ENCODE measurements at regions not wholly inside any gene's neighbourhood (a gene's known extent, or its start where the extent isn't known, plus 50 kb on each side); places are given as distances from the start of the nearest gene placed in this dataset.

- Histone ChIP-seq H3K4me3 (ENCODE audit: low read depth, low read length) (no peak overlapping the region), H3K27ac (no peak overlapping the region), H3K27me3 (replicated peaks) (no peaks in the 10 kb centered on the region), H3K36me3 (replicated peaks) (no peaks in the 10 kb centered on the region)
- no peak for DNase-seq
- in situ Hi-C loops (cut with HindIII; ENCODE audit: low pct_ligation_motif_present, low sequenced_read_pairs): no loop called here
- TF ChIP-seq CTCF (IDR thresholded peaks at IDR 0.05; ENCODE audit: low read depth, low read length, missing control alignments): no peak
These were observed 315.0 kb downstream of the AHR start for GRCh38 chr7:17613338-17614041.

DNA sequence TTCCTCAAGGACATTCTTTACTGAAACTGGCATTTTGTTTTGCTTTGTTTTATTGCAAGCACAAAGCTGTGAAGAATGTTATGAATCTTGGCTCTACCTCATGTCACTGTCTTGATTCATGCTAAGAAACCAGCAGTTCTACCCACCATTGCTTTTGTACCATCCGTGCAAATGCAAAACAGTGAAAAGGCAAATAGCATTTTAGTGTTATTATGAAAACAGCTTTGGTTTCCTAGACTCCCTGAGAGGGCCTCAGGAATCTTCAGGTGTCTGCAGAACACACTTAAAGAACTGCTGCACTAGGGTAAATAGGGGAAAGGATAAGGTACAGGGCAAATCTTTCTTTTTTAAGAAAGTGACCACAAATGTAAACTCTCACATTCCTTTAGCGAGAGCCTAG lies 318.9 kb downstream of the AHR start:
- no peak for TF ChIP-seq CTCF (IDR thresholded peaks at IDR 0.05; ENCODE audit: low read depth, low read length, missing control alignments)

GRCh38 chr7:17617857-17618651 lies 319.6 kb downstream of the AHR start:
- no peak for TF ChIP-seq CTCF (IDR thresholded peaks at IDR 0.05; ENCODE audit: low read depth, low read length, missing control alignments)
- DNase-seq: no peak
- Histone ChIP-seq H3K27ac (no peak overlapping the region), H3K27me3 (replicated peaks) (no peaks in the 10 kb centered on the region), H3K4me3 (ENCODE audit: low read depth, low read length) (no peak overlapping the region), H3K36me3 (replicated peaks) (no peaks in the 10 kb centered on the region)
- in situ Hi-C loops (cut with HindIII; ENCODE audit: low pct_ligation_motif_present, low sequenced_read_pairs): no loop called here

More for the DNA sequence above, 318.9 kb downstream of the AHR start:
- H3K27ac ChIP-seq: no peak overlapping the region
- no peak overlapping the region for H3K4me3 ChIP-seq (ENCODE audit: low read depth, low read length)
- in situ Hi-C loops (cut with HindIII; ENCODE audit: low pct_ligation_motif_present, low sequenced_read_pairs): no loop called here
- no peak for DNase-seq
- no peaks in the 10 kb centered on the region for H3K27me3 ChIP-seq (replicated peaks)
- no peaks in the 10 kb centered on the region for H3K36me3 ChIP-seq (replicated peaks)

- TF ChIP-seq CTCF (IDR thresholded peaks at IDR 0.05; ENCODE audit: low read depth, low read length, missing control alignments): no peak
- H3K27ac ChIP-seq: no peak overlapping the region
- H3K4me3 ChIP-seq (ENCODE audit: low read depth, low read length): no peak overlapping the region
- in situ Hi-C loops (cut with HindIII; ENCODE audit: low pct_ligation_motif_present, low sequenced_read_pairs): no loop called here
- no peaks in the 10 kb centered on the region for H3K27me3 ChIP-seq (replicated peaks)
- no peaks in the 10 kb centered on the region for H3K36me3 ChIP-seq (replicated peaks)
- no peak for DNase-seq
These were observed 320.2 kb downstream of the AHR start for GRCh38 chr7:17618652-17618974.

- Histone ChIP-seq H3K27ac (no peak overlapping the region), H3K4me3 (ENCODE audit: low read depth, low read length) (no peak overlapping the region), H3K27me3 (replicated peaks) (no peaks in the 10 kb centered on the region), H3K36me3 (replicated peaks) (no peaks in the 10 kb centered on the region)
- no peak for DNase-seq
- in situ Hi-C loops (cut with HindIII; ENCODE audit: low pct_ligation_motif_present, low sequenced_read_pairs): no loop called here
- no peak for TF ChIP-seq CTCF (IDR thresholded peaks at IDR 0.05; ENCODE audit: low read depth, low read length, missing control alignments)
These were observed 320.9 kb downstream of the AHR start for GRCh38 chr7:17619196-17619818.

All from brain microvascular endothelial cell (primary cell).